Activated T-cell treated with anti-CD3 and anti-CD28 coated beads, Interleukin-2, amount 50 U/mL, for 72 hours (primary cell): ENCODE measurements at regions not wholly inside any gene's neighbourhood (a gene's known extent, or its start where the extent isn't known, plus 50 kb on each side); places are given as distances from the start of the nearest gene placed in this dataset.
"Not testable (repeated sequence)": the region's sequence is repeated elsewhere in the genome, so short reads cannot be mapped to it uniquely, and the experiment has no call there.

Experiments used
- ATAC-seq, 2 donors: fragments of 150-1000 bp; cut with Tn5 transposase; replicated peaks in 1 of 2; 2 replicates each; pipeline ENCODE4 v1.10.0; 2021; ENCODE audit warnings: moderate library complexity in 2 of 2, mild to moderate bottlenecking in 1 of 2
- DNase-seq, 2 donors: peaks; one replicate each; pipeline ENCODE4 v3.0.0; 2021 to 2022; ENCODE audit warnings: mixed read lengths in 1 of 2
- H3K27ac Mint-ChIP-seq: one replicate; pipeline ENCODE4 v1.8.0; 2022; ENCODE audit warnings: mild to moderate bottlenecking, moderate library complexity, mixed read lengths
- H3K27me3 Mint-ChIP-seq: one replicate; pipeline ENCODE4 v1.8.0; 2022; ENCODE audit warnings: low read depth, mixed read lengths
- H3K36me3 Mint-ChIP-seq, 2 donors: one replicate each; pipeline ENCODE4 v1.8.0; 2022; ENCODE audit warnings: mixed read lengths in 2 of 2, mild to moderate bottlenecking in 1 of 2; ENCODE audit not compliant: insufficient read depth in 2 of 2
- H3K4me1 Mint-ChIP-seq: one replicate; pipeline ENCODE4 v1.8.0; 2022; ENCODE audit warnings: low read depth, mixed read lengths
- H3K4me3 Mint-ChIP-seq, 2 donors: one replicate each; pipeline ENCODE4 v1.8.0; 2022; ENCODE audit warnings: mild to moderate bottlenecking in 2 of 2, mixed read lengths in 2 of 2, moderate library complexity in 2 of 2
- H3K9me3 Mint-ChIP-seq, 2 donors: one replicate each; pipeline ENCODE4 v1.8.0; 2022; ENCODE audit warnings: mixed read lengths in 2 of 2

DNA sequence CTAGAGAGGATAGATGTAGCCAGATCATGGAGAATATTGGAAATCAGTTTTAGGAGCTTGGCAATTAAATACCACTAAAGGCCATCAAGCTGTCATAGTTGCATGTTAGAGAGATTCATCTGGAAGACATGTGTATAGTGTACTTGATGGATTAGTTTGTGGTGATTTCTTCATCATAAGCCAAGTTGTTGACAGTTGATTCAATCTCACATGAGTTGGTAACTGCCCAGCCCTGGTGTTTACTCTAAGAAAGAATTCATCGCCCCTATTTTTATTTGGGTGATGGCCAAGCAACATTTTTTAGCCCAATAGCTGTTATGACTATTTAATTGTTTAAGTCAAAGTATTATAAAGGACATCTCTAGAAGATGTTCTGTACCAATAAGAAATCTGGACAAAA lies 737.6 kb downstream of the PLA2G4A start:
- DNase-seq (no peak), ATAC-seq (no peak)
- no peaks in the 10 kb centered on the region for H3K4me1 Mint-ChIP-seq
- no peaks in the 10 kb centered on the region for H3K27me3 Mint-ChIP-seq
- no peak overlapping the region for H3K27ac Mint-ChIP-seq
- peaks cover 0 to 2% of the 10 kb centered on the region in 2 donors for H3K9me3 Mint-ChIP-seq
- H3K36me3 Mint-ChIP-seq, result no peaks in the 10 kb centered on the region
- no peak overlapping the region for H3K4me3 Mint-ChIP-seq

GRCh38 chr1:187568067-187568466 lies 739.3 kb downstream of the PLA2G4A start:
- no peaks in the 10 kb centered on the region for H3K4me1 Mint-ChIP-seq
- ATAC-seq (no peak), DNase-seq (no peak)
- no peaks in the 10 kb centered on the region for H3K27me3 Mint-ChIP-seq
- H3K27ac Mint-ChIP-seq, result no peak overlapping the region
- peaks cover 0 to 3% of the 10 kb centered on the region in 2 donors for H3K9me3 Mint-ChIP-seq
- H3K36me3 Mint-ChIP-seq, result no peaks in the 10 kb centered on the region
- no peak overlapping the region for H3K4me3 Mint-ChIP-seq

DNA sequence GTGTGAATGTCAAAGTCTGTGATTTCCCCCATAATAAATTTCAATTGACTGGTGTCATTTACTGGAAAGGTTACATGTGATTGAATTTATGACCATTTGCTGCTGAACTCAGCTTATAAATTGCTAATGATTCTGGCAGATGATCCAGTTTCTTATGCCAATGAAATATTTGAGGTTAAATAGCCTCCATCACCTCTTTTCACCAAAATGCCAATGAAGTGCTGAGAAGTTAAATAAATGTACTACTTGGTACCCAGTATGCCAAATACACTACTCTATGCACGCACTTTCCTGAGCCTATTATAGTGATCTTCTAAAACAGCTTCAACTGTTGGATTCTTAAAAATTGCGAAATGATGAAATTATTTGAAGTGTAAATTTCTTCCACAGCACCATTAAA lies 741.4 kb downstream of the PLA2G4A start:
- H3K27ac Mint-ChIP-seq, result no peak overlapping the region
- no peak overlapping the region for H3K4me3 Mint-ChIP-seq
- peaks cover 0 to 3% of the 10 kb centered on the region in 2 donors for H3K9me3 Mint-ChIP-seq
- DNase-seq (no peak), ATAC-seq (no peak)
- no peaks in the 10 kb centered on the region for H3K4me1 Mint-ChIP-seq
- no peaks in the 10 kb centered on the region for H3K27me3 Mint-ChIP-seq
- H3K36me3 Mint-ChIP-seq, result no peaks in the 10 kb centered on the region

DNA sequence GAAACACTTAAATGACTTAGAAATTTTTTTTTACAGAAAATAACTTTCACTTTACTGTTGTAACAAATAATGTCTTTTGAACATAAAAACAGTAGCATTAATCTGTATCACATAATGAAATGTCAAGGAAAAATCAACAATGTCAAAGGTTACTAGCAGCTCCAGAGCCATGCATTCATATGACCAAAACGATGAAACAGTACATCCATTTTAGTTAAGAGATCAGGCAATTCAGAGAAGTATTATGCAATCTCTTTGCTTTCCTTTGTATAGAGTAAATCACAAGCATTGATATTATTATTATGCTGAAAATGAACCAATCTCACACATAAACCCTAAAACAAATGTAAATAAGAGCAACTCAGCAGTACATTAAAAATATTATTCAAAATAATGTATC lies 748.9 kb downstream of the PLA2G4A start:
- Mint-ChIP-seq H3K4me3 (no peak overlapping the region), H3K36me3 (no peaks in the 10 kb centered on the region), H3K27ac (no peak overlapping the region), H3K4me1 (no peaks in the 10 kb centered on the region), H3K9me3 (peaks cover 0 to 6% of the 10 kb centered on the region in 2 donors), H3K27me3 (no peaks in the 10 kb centered on the region)
- no peak for DNase-seq
- no peak for ATAC-seq

DNA sequence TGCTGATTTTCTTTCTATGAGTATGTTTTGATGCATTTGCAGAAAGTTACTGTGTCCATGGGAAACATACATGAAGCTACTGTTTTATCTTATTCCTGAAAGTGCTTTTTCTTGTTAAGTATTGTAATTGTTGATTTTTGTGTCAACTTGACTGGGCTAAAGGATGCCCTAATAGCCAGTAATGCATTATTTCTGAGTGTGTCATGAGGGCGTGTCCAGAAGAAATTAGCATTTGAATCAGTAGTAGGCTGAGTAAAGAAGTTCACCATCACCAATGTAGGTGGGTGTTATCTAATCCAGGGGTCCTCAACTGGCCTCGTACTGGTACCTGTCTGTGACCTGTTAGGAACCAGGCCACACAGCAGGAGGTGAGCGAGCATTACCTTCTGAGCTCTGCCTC lies 760.2 kb downstream of the PLA2G4A start:
- ATAC-seq (no peak), DNase-seq (no peak)
- Mint-ChIP-seq H3K4me3 (no peak overlapping the region), H3K36me3 (no peaks in the 10 kb centered on the region), H3K9me3 (peaks cover 2 to 4% of the 10 kb centered on the region in 2 donors), H3K4me1 (no peaks in the 10 kb centered on the region), H3K27ac (no peak overlapping the region), H3K27me3 (no peaks in the 10 kb centered on the region)

- H3K4me3 Mint-ChIP-seq, result no peak overlapping the region
- H3K27ac Mint-ChIP-seq, result no peak overlapping the region
- peaks cover 2 to 5% of the 10 kb centered on the region in 2 donors for H3K9me3 Mint-ChIP-seq
- H3K4me1 Mint-ChIP-seq, result no peaks in the 10 kb centered on the region
- no peak for DNase-seq
- ATAC-seq, result no peak
- no peaks in the 10 kb centered on the region for H3K36me3 Mint-ChIP-seq
- H3K27me3 Mint-ChIP-seq, result no peaks in the 10 kb centered on the region
Measured at GRCh38 chr1:187605736-187606135, 777.0 kb downstream of the PLA2G4A start.

GRCh38 chr1:187615853-187616735 lies 787.3 kb downstream of the PLA2G4A start:
- not testable (repeated sequence) for H3K4me3 Mint-ChIP-seq, H3K27ac Mint-ChIP-seq, H3K4me1 Mint-ChIP-seq, DNase-seq, H3K27me3 Mint-ChIP-seq, H3K36me3 Mint-ChIP-seq, H3K9me3 Mint-ChIP-seq, ATAC-seq

DNA sequence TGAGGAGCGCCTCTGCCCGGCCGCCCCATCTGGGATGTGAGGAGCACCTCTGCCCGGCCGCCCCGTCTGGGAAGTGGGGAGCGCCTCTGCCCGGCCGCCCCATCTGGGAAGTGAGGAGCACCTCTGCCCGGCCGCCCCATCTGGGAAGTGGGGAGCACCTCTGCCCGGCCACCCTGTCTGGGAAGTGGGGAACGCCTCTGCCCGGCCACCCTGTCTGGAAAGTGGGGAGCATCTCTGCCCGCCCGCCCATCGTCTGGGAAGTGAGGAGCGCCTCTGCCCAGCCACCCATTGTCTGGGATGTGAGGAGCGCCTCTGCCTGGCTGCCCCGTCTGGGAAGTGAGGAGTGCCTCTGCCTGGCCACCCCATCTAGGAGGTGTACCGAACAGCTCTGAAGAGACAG lies 788.1 kb downstream of the PLA2G4A start:
- H3K27me3 Mint-ChIP-seq, H3K9me3 Mint-ChIP-seq, DNase-seq, H3K4me1 Mint-ChIP-seq, H3K4me3 Mint-ChIP-seq, ATAC-seq, H3K27ac Mint-ChIP-seq, H3K36me3 Mint-ChIP-seq: not testable (repeated sequence)

DNA sequence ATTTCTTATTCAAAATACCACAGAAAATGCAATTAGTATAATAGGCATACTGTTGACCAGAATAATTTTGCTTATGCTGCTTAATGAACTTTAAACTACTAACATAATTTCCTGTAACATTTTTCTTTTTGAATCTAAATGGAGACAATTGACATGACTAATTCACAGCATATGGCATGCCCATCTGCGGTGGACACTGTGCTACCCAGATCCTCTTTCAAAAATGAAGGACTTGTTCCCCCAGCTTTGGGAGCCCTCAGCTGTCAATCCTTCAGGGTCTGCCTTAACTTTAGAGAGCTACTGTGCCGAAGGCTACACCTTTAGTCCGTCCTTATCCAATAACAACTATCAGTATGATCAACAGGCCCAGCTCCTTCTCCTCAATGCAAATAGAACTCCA lies 789.0 kb downstream of the PLA2G4A start:
- no peak overlapping the region for H3K4me3 Mint-ChIP-seq
- peaks cover 1 to 4% of the 10 kb centered on the region in 2 donors for H3K36me3 Mint-ChIP-seq
- peaks cover 6 to 7% of the 10 kb centered on the region in 2 donors for H3K9me3 Mint-ChIP-seq
- no peaks in the 10 kb centered on the region for H3K4me1 Mint-ChIP-seq
- H3K27me3 Mint-ChIP-seq, result no peaks in the 10 kb centered on the region
- ATAC-seq (no peak), DNase-seq (no peak)
- no peak overlapping the region for H3K27ac Mint-ChIP-seq

GRCh38 chr1:187619175-187619574 lies 790.4 kb downstream of the PLA2G4A start:
- DNase-seq (no peak), ATAC-seq (no peak)
- no peak overlapping the region for H3K27ac Mint-ChIP-seq
- H3K4me1 Mint-ChIP-seq, result no peaks in the 10 kb centered on the region
- peaks cover 1 to 4% of the 10 kb centered on the region in 2 donors for H3K36me3 Mint-ChIP-seq
- H3K9me3 Mint-ChIP-seq, result peaks cover 7% of the 10 kb centered on the region in 2 donors
- H3K4me3 Mint-ChIP-seq, result no peak overlapping the region
- H3K27me3 Mint-ChIP-seq, result no peaks in the 10 kb centered on the region

DNA sequence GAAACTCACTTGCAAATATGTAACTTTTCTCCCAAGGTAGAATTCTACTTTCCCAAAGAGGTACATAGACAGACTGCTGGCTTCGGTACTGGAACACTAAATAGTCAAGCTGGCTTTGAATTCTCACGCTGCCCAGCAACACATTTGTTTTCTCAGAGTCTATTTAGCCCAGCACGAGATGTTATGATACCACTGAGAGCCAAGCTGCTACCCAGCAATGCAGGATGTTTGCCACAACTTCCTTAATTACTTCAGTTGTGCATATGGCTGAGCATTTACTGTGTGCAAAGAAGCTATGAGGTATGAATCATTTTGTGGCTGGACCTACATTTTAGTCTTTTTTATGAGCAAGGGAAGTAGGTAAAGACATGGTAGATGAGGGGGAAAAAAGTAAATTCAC lies 793.2 kb downstream of the PLA2G4A start:
- Mint-ChIP-seq H3K9me3 (peaks cover 5 to 8% of the 10 kb centered on the region in 2 donors), H3K36me3 (peaks cover 1 to 2% of the 10 kb centered on the region in 2 donors), H3K27ac (no peak overlapping the region), H3K4me1 (no peaks in the 10 kb centered on the region), H3K27me3 (no peaks in the 10 kb centered on the region), H3K4me3 (no peak overlapping the region)
- ATAC-seq (no peak), DNase-seq (no peak)

- no peak for DNase-seq
- ATAC-seq, result no peak
- Mint-ChIP-seq H3K4me3 (no peak overlapping the region), H3K9me3 (peaks cover 5 to 8% of the 10 kb centered on the region in 2 donors), H3K27ac (no peak overlapping the region), H3K27me3 (no peaks in the 10 kb centered on the region), H3K36me3 (peaks cover 1 to 2% of the 10 kb centered on the region in 2 donors), H3K4me1 (no peaks in the 10 kb centered on the region)
Measured at GRCh38 chr1:187622545-187622944, 793.8 kb downstream of the PLA2G4A start.

GRCh38 chr1:187624812-187625545 lies 796.2 kb downstream of the PLA2G4A start:
- no peak for ATAC-seq
- no peak for DNase-seq
- no peak overlapping the region for H3K4me3 Mint-ChIP-seq
- peaks cover 3 to 4% of the 10 kb centered on the region in 2 donors for H3K9me3 Mint-ChIP-seq
- no peaks in the 10 kb centered on the region for H3K4me1 Mint-ChIP-seq
- no peak overlapping the region for H3K27ac Mint-ChIP-seq
- no peaks in the 10 kb centered on the region for H3K27me3 Mint-ChIP-seq
- H3K36me3 Mint-ChIP-seq, result no peaks in the 10 kb centered on the region
